ENCODE measurements at regions not wholly inside any gene's neighbourhood (a gene's known extent, or its start where the extent isn't known, plus 50 kb on each side); places are given as distances from the start of the nearest gene placed in this dataset.

GRCh38 chr4:111793433-111794091 lies 351.7 kb upstream of the FAM241A start:
- Histone ChIP-seq H3K9ac (ENCODE audit: insufficient read depth in 1 of 2, low read depth in 2 of 2, low read length in 2 of 2) (no peak overlapping the region), H3K27ac (ENCODE audit: extremely low read depth, low read depth, low read length) (no peak overlapping the region), H3K4me1 (replicated peaks in 1 of 2; ENCODE audit: control insufficient read depth in 2 of 2, insufficient read depth in 2 of 2, low read length in 2 of 2) (no peaks in the 10 kb centered on the region), H3K4me2 (ENCODE audit: insufficient read depth, low read length) (no peak overlapping the region), H3K4me3 (no peak overlapping the region), H3K9me3 (replicated peaks; ENCODE audit: control insufficient read depth, insufficient read depth, low read depth, low read length) (no peaks in the 10 kb centered on the region), H3K27me3 (ENCODE audit: control insufficient read depth in 2 of 2, insufficient read depth in 2 of 2, low read length in 2 of 2) (no peaks in the 10 kb centered on the region), H2AFZ (ENCODE audit: low read depth, low read length) (no peak overlapping the region), H4K20me1 (replicated peaks; ENCODE audit: control insufficient read depth, insufficient read depth, low read length) (no peaks in the 10 kb centered on the region), H3K36me3 (ENCODE audit: control insufficient read depth, insufficient read depth, low read length) (no peaks in the 10 kb centered on the region), H3K9me1 (ENCODE audit: control insufficient read depth, insufficient read depth, low read length) (no peaks in the 10 kb centered on the region), H3K79me2 (ENCODE audit: control insufficient read depth, insufficient read depth, low read length) (no peaks in the 10 kb centered on the region)
- ChIA-PET POLR2A (no interaction called here), CTCF (ENCODE audit: low intra/inter-chr PET ratio) (no interaction called here)
- FAIRE-seq (no peak), DNase-seq (ENCODE audit: extremely low read depth in 1 of 4, low spot score in 3 of 4) (no peak), ATAC-seq (no peak)
- TF ChIP-seq ZNF217 (CRISPR knock-in tag; IDR thresholded peaks at IDR 0.05), result no peak
- TF ChIP-seq, protein P1, sequence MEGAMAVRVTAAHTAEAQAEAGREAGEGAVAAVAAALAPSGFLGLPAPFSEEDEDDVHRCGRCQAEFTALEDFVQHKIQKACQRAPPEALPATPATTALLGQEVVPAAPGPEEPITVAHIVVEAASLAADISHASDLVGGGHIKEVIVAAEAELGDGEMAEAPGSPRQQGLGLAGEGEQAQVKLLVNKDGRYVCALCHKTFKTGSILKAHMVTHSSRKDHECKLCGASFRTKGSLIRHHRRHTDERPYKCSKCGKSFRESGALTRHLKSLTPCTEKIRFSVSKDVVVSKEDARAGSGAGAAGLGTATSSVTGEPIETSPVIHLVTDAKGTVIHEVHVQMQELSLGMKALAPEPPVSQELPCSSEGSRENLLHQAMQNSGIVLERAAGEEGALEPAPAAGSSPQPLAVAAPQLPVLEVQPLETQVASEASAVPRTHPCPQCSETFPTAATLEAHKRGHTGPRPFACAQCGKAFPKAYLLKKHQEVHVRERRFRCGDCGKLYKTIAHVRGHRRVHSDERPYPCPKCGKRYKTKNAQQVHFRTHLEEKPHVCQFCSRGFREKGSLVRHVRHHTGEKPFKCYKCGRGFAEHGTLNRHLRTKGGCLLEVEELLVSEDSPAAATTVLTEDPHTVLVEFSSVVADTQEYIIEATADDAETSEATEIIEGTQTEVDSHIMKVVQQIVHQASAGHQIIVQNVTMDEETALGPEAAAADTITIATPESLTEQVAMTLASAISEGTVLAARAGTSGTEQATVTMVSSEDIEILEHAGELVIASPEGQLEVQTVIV (CRISPR knock-in tag; IDR thresholded peaks at IDR 0.05; ENCODE audit: borderline replicate concordance), result no peak
- no peak for TF ChIP-seq KLF6 (CRISPR knock-in tag; IDR thresholded peaks at IDR 0.05; ENCODE audit: borderline replicate concordance)
- no peak for TF ChIP-seq GABPB2 (CRISPR knock-in tag; conservative IDR thresholded peaks at IDR 0.05)
- TF ChIP-seq, protein P2, sequence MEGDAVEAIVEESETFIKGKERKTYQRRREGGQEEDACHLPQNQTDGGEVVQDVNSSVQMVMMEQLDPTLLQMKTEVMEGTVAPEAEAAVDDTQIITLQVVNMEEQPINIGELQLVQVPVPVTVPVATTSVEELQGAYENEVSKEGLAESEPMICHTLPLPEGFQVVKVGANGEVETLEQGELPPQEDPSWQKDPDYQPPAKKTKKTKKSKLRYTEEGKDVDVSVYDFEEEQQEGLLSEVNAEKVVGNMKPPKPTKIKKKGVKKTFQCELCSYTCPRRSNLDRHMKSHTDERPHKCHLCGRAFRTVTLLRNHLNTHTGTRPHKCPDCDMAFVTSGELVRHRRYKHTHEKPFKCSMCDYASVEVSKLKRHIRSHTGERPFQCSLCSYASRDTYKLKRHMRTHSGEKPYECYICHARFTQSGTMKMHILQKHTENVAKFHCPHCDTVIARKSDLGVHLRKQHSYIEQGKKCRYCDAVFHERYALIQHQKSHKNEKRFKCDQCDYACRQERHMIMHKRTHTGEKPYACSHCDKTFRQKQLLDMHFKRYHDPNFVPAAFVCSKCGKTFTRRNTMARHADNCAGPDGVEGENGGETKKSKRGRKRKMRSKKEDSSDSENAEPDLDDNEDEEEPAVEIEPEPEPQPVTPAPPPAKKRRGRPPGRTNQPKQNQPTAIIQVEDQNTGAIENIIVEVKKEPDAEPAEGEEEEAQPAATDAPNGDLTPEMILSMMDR (IDR thresholded peaks at IDR 0.05 in 2 of 3, conservative IDR thresholded peaks at IDR 0.05 in 1 of 3; ENCODE audit: insufficient read depth in 2 of 3, low read depth in 1 of 3, low read length in 3 of 3), result no peak
- no peak for TF ChIP-seq U2AF1 (optimal IDR thresholded peaks at IDR 0.05; ENCODE audit: low read depth, low read length)
- TF ChIP-seq CBX5 (IDR thresholded peaks at IDR 0.05; ENCODE audit: borderline replicate concordance, low read depth), result no peak
- no peak for TF ChIP-seq GTF2E2 (tag; IDR thresholded peaks at IDR 0.05)
- TF ChIP-seq YBX1 (IDR thresholded peaks at IDR 0.05), result no peak
- in situ Hi-C loops (cut with MboI) (no loop called here), intact Hi-C loops (cut with micrococcal nuclease) (no loop called here)
- WGBS (ENCODE audit: insufficient coverage, low coverage, missing lambda C conversion rate), result 5% methylated on average over 2 of the region's 2 CpGs
- BruUV-seq (replicated peaks), result no TSS peak
